ENCODE measurements at regions not wholly inside any gene's neighbourhood (a gene's known extent, or its start where the extent isn't known, plus 50 kb on each side); places are given as distances from the start of the nearest gene placed in this dataset.

DNA sequence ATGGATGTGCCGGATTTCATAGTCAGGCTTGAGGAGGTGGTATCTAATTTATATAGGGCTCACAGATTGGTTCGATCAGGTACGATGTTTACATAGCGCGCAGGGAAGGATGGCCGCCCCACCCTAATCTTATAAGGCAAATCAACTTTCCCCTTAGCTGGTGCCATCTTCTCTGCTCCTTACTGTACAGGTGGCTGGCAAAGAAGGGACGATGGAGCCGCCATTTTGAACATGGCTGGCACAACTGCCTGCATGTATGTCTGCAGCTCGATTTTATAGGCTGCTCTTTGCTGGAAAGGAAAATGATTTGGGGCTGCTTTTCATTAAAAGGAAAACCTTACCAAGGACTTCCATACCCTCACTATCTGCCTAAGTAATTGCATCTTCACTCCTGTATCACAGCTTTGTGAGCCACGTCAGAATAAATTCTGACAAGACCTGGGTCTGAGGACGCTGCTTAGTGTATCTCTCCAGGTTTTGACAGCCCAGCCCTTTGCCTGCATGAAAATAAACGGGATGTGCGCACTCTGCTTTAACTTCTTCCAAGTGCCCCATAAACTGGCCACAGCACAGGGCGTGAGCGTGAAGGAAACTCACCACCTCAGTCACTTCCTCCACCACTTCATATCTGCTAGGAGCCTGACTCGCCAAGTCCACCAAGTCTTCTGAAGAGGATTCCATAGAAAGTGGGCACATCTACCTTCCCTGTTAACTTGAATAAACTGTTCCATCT, 109.4 kb upstream of the ARMC2 start:
- TF ChIP-seq, protein P1, sequence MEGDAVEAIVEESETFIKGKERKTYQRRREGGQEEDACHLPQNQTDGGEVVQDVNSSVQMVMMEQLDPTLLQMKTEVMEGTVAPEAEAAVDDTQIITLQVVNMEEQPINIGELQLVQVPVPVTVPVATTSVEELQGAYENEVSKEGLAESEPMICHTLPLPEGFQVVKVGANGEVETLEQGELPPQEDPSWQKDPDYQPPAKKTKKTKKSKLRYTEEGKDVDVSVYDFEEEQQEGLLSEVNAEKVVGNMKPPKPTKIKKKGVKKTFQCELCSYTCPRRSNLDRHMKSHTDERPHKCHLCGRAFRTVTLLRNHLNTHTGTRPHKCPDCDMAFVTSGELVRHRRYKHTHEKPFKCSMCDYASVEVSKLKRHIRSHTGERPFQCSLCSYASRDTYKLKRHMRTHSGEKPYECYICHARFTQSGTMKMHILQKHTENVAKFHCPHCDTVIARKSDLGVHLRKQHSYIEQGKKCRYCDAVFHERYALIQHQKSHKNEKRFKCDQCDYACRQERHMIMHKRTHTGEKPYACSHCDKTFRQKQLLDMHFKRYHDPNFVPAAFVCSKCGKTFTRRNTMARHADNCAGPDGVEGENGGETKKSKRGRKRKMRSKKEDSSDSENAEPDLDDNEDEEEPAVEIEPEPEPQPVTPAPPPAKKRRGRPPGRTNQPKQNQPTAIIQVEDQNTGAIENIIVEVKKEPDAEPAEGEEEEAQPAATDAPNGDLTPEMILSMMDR (IDR thresholded peaks at IDR 0.05) = no peak
- no peak for TF ChIP-seq POLR2A (IDR thresholded peaks at IDR 0.05)
- no peak for TF ChIP-seq EP300 (IDR thresholded peaks at IDR 0.05)
